Sigmoid colon (tissue), 4 donors: ENCODE measurements at regions not wholly inside any gene's neighbourhood (a gene's known extent, or its start where the extent isn't known, plus 50 kb on each side); places are given as distances from the start of the nearest gene placed in this dataset.

Experiments used
- CTCF ChIP-seq, 4 experiments: fragments of 450-650 bp in 3 of 4; fragments of 200-600 bp in 1 of 4; IDR thresholded peaks; one replicate each; pipeline ENCODE4 v1.5.1; 2016 to 2019; ENCODE audit warnings: antibody characterized with exemption in 4 of 4, mild to moderate bottlenecking in 3 of 4, moderate library complexity in 2 of 4
- POLR2AphosphoS5 ChIP-seq, 4 donors: sonication (generic); formaldehyde crosslinking; IDR thresholded peaks; one replicate each; pipeline ENCODE4 v1.6.1; 2017; ENCODE audit warnings: antibody characterized with exemption in 4 of 4

GRCh38 chr11:24311974-24312373 is 184.9 kb upstream of the LUZP2 start:
- TF ChIP-seq CTCF (IDR thresholded peaks at IDR 0.05) (no peak), POLR2AphosphoS5 (IDR thresholded peaks at IDR 0.05) (no peak)
